ENCODE measurements at regions not wholly inside any gene's neighbourhood (a gene's known extent, or its start where the extent isn't known, plus 50 kb on each side); places are given as distances from the start of the nearest gene placed in this dataset.
"Not testable (repeated sequence)": the region's sequence is repeated elsewhere in the genome, so short reads cannot be mapped to it uniquely, and the experiment has no call there.

DNA sequence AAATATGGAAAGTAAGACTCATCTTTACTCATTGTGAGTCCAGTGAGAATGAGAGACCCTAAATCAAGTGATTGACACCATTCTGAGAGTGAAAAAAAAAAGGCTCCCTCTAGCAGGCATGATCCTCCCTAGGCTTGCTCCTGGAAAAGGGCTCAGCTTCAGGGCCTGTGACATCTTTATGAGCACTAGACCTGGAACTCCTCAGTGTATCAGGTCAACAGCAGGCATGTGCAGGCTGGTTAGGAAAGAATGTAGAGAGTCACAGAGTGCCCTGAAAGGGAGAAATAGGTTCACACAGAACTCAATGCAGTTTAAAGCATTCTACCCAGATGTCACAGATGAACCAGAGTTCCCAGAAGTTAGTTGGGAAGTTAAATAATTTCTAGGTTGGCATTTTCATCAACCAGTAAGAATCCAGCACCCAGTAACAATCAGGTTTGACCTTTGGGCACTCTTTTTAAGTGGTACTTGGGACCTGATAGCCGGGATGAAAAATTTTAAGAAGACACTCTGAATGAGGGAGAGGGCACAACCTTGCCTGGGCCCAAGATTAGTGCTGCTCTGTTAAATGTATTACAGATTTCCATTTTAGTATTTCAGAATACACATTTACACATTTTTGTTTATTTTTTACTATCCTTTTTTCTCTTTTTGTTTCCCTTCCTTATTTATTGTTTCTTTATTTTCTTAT, 828.8 kb downstream of the C12orf50 start:
- Histone ChIP-seq H3K27me3 (no peaks in the 10 kb centered on the region), H3K27ac (no peak overlapping the region), H2AFZ (replicated peaks) (peak overlapping the region; percentile 34), H3F3A (ENCODE audit: low read depth) (no peaks in the 10 kb centered on the region), H3K9ac (no peak overlapping the region), H3K4me2 (no peak overlapping the region), H3K4me3 (no peak overlapping the region), H3K4me1 (no peaks in the 10 kb centered on the region), H3K79me2 (ENCODE audit: low read depth) (no peaks in the 10 kb centered on the region), H4K20me1 (ENCODE audit: low read depth) (no peaks in the 10 kb centered on the region), H3K9me3 (ENCODE audit: low read depth) (no peaks in the 10 kb centered on the region), H3K36me3 (no peaks in the 10 kb centered on the region)
- DNase-seq (ENCODE audit: low spot score): no peak
- Mint-ChIP-seq H3K4me1 (no peaks in the 10 kb centered on the region), H3K4me3 (no peak overlapping the region), H3K27ac (no peak overlapping the region), H3K36me3 (no peaks in the 10 kb centered on the region), H3K27me3 (ENCODE audit: insufficient read depth, low read depth) (no peaks in the 10 kb centered on the region), H3K9me3 (peaks cover 8% of the 10 kb centered on the region)
- TF ChIP-seq EZH2 (IDR thresholded peaks at IDR 0.05): no peak
- no peak for TF ChIP-seq EZH2phosphoT487 (IDR thresholded peaks at IDR 0.05)
- TF ChIP-seq, protein P1, sequence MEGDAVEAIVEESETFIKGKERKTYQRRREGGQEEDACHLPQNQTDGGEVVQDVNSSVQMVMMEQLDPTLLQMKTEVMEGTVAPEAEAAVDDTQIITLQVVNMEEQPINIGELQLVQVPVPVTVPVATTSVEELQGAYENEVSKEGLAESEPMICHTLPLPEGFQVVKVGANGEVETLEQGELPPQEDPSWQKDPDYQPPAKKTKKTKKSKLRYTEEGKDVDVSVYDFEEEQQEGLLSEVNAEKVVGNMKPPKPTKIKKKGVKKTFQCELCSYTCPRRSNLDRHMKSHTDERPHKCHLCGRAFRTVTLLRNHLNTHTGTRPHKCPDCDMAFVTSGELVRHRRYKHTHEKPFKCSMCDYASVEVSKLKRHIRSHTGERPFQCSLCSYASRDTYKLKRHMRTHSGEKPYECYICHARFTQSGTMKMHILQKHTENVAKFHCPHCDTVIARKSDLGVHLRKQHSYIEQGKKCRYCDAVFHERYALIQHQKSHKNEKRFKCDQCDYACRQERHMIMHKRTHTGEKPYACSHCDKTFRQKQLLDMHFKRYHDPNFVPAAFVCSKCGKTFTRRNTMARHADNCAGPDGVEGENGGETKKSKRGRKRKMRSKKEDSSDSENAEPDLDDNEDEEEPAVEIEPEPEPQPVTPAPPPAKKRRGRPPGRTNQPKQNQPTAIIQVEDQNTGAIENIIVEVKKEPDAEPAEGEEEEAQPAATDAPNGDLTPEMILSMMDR (IDR thresholded peaks at IDR 0.05): no peak

DNA sequence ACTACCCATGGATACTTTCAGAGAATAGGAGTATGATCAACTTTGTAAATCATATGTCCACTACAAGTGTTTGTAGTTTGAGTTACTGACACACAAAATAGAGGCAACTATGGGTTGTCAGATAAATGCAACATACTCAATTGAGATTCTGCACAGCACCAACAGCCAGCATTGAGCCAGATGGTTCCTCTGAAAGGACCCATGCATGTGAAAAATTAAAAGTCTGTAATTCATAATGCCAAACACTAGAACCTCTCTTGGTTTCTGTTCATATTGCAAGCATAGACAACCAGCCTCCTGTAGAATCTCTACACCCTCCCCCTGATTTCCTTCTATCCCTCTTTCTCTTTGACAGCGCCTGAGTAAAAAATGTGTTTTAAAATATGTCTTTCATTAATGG, 831.0 kb downstream of the C12orf50 start:
- Histone ChIP-seq H3F3A (ENCODE audit: low read depth) (no peaks in the 10 kb centered on the region), H3K4me3 (no peak overlapping the region), H3K27ac (no peak overlapping the region), H3K9me3 (ENCODE audit: low read depth) (no peaks in the 10 kb centered on the region), H3K79me2 (ENCODE audit: low read depth) (no peaks in the 10 kb centered on the region), H3K9ac (no peak overlapping the region), H3K27me3 (no peaks in the 10 kb centered on the region), H3K4me1 (no peaks in the 10 kb centered on the region), H4K20me1 (ENCODE audit: low read depth) (no peaks in the 10 kb centered on the region), H3K4me2 (no peak overlapping the region), H3K36me3 (no peaks in the 10 kb centered on the region), H2AFZ (replicated peaks) (no peak overlapping the region)
- TF ChIP-seq EZH2 (IDR thresholded peaks at IDR 0.05): no peak
- TF ChIP-seq, protein P1 (IDR thresholded peaks at IDR 0.05): no peak
- no peak for TF ChIP-seq EZH2phosphoT487 (IDR thresholded peaks at IDR 0.05)
- Mint-ChIP-seq H3K27ac (no peak overlapping the region), H3K4me1 (no peaks in the 10 kb centered on the region), H3K27me3 (ENCODE audit: insufficient read depth, low read depth) (no peaks in the 10 kb centered on the region), H3K36me3 (no peaks in the 10 kb centered on the region), H3K9me3 (peaks cover 3% of the 10 kb centered on the region), H3K4me3 (no peak overlapping the region)
- no peak for DNase-seq (ENCODE audit: low spot score)

DNA sequence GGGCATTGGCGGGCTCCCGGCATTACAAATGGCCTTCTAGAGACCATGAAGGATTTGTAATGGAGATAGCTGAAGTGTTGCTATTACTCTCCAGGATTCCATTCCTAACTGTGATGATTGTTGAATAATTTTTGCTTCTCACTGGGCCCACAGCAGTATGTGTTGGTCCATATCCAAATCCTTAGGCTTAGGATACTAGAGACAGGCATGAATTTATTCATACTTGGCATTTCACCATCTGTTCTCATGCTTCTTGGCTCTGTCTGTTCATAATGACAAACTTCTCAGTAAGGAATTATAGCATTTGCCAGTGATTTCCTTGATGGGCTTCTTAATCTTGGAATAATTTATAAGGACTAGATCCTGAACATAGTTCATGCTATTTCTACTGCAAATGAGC, 832.9 kb downstream of the C12orf50 start:
- Mint-ChIP-seq H3K4me3 (no peak overlapping the region), H3K27ac (no peak overlapping the region), H3K27me3 (ENCODE audit: insufficient read depth, low read depth) (no peaks in the 10 kb centered on the region), H3K36me3 (no peaks in the 10 kb centered on the region), H3K4me1 (no peaks in the 10 kb centered on the region), H3K9me3 (no peaks in the 10 kb centered on the region)
- Histone ChIP-seq H2AFZ (replicated peaks) (no peak overlapping the region), H3K27ac (no peak overlapping the region), H3K9me3 (ENCODE audit: low read depth) (no peaks in the 10 kb centered on the region), H3K79me2 (ENCODE audit: low read depth) (no peaks in the 10 kb centered on the region), H3K4me2 (no peak overlapping the region), H3K4me3 (no peak overlapping the region), H3K9ac (no peak overlapping the region), H3K4me1 (no peaks in the 10 kb centered on the region), H3F3A (ENCODE audit: low read depth) (no peaks in the 10 kb centered on the region), H3K36me3 (no peaks in the 10 kb centered on the region), H3K27me3 (no peaks in the 10 kb centered on the region), H4K20me1 (ENCODE audit: low read depth) (no peaks in the 10 kb centered on the region)
- no peak for DNase-seq (ENCODE audit: low spot score)
- TF ChIP-seq, protein P1 (IDR thresholded peaks at IDR 0.05): no peak
- TF ChIP-seq EZH2phosphoT487 (IDR thresholded peaks at IDR 0.05) (no peak), EZH2 (IDR thresholded peaks at IDR 0.05) (no peak)

DNA sequence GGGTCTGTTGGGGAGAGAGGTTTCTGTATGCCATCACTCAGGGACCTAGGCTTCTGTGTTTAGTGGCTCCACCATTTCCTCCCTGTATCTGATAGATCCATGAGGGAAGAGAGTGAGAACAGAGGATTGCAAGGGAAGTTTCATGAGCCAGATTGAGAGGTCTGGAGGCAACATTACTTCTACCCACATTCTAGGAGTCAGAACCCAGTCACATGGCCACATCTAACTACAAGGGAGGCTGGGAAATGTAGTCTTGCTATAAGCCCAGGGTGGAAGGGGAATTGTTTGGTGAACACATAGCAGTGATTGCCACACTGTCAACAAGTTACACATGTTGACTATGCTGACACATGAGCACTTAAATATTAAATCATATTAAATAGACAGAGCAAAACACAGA, 834.8 kb downstream of the C12orf50 start:
- H3K4me3 ChIP-seq; H3K79me2 ChIP-seq (ENCODE audit: low read depth); H3K27me3 Mint-ChIP-seq (ENCODE audit: insufficient read depth, low read depth): not testable (repeated sequence)

More for the DNA sequence above, 834.8 kb downstream of the C12orf50 start:
- not testable (repeated sequence) for H3K27me3 ChIP-seq; H2AFZ ChIP-seq (replicated peaks); H3K4me1 ChIP-seq; H3F3A ChIP-seq (ENCODE audit: low read depth); H3K27ac Mint-ChIP-seq; H3K9ac ChIP-seq; H3K27ac ChIP-seq; H4K20me1 ChIP-seq (ENCODE audit: low read depth); H3K9me3 ChIP-seq (ENCODE audit: low read depth); H3K4me3 Mint-ChIP-seq; H3K4me1 Mint-ChIP-seq; H3K36me3 Mint-ChIP-seq; DNase-seq (ENCODE audit: low spot score); H3K4me2 ChIP-seq; H3K9me3 Mint-ChIP-seq; H3K36me3 ChIP-seq
